ENCODE measurements at regions not wholly inside any gene's neighbourhood (a gene's known extent, or its start where the extent isn't known, plus 50 kb on each side); places are given as distances from the start of the nearest gene placed in this dataset.

GRCh38 chr14:99011385-99011784 is 260.6 kb downstream of the BCL11B start:
- in situ Hi-C loops (cut with MboI; ENCODE audit: low sequenced_read_pairs): no loop called here
- CTCF ChIA-PET: no interaction called here
- Histone ChIP-seq H3K9ac (ENCODE audit: low read depth, low read length) (no peak overlapping the region), H2AK9ac (replicated peaks; ENCODE audit: low read depth, low read length, poor library complexity) (no peak overlapping the region), H4K91ac (ENCODE audit: insufficient read depth, low read depth, low read length) (no peak overlapping the region), H2BK120ac (ENCODE audit: low read depth, low read length) (no peak overlapping the region), H4K20me1 (ENCODE audit: insufficient read depth, low read length) (no peaks in the 10 kb centered on the region), H3K9me1 (ENCODE audit: insufficient read depth, low read length) (no peaks in the 10 kb centered on the region), H2AK5ac (ENCODE audit: low read depth, low read length) (no peak overlapping the region), H3K18ac (ENCODE audit: low read depth, low read length) (no peak overlapping the region), H3K4ac (ENCODE audit: low read depth, low read length) (no peak overlapping the region), H3K56ac (ENCODE audit: extremely low read depth, insufficient read depth, low read length) (no peak overlapping the region), H3K27me3 (ENCODE audit: control insufficient read depth, insufficient read depth, low read length) (no peaks in the 10 kb centered on the region), H2BK15ac (ENCODE audit: low read depth, low read length) (no peak overlapping the region), H3K36me3 (ENCODE audit: control insufficient read depth, insufficient read depth, low read length) (no peaks in the 10 kb centered on the region), H2BK5ac (ENCODE audit: low read depth, low read length, poor library complexity, severe bottlenecking) (no peak overlapping the region), H2BK20ac (ENCODE audit: low read depth, low read length) (no peak overlapping the region), H3K14ac (replicated peaks; ENCODE audit: low read depth, low read length) (no peak overlapping the region), H4K5ac (ENCODE audit: low read depth, low read length) (no peak overlapping the region), H3K4me3 (ENCODE audit: insufficient read depth, low read depth, low read length) (no peak overlapping the region), H3K4me2 (ENCODE audit: low read depth, low read length) (no peak overlapping the region), H2AFZ (replicated peaks; ENCODE audit: low read length, poor library complexity) (no peak overlapping the region), H3K23ac (ENCODE audit: low read depth, low read length) (no peak overlapping the region), H3K9me3 (ENCODE audit: control insufficient read depth, insufficient read depth, low read length) (peaks cover 55% of the 10 kb centered on the region), H3K79me1 (ENCODE audit: low read depth in 1 of 2, low read length in 2 of 2) (no peaks in the 10 kb centered on the region), H4K8ac (ENCODE audit: low read depth in 2 of 2, low read length in 2 of 2) (no peak overlapping the region), H3K4me1 (ENCODE audit: control insufficient read depth, insufficient read depth, low read length) (no peaks in the 10 kb centered on the region), H3K27ac (ENCODE audit: insufficient read depth, low read length) (no peak overlapping the region)
- no peak for ATAC-seq (ENCODE audit: low read depth)
- POLR2A ChIA-PET (ENCODE audit: unreplicated experiment): no interaction called here
- no peak for TF ChIP-seq FOS (IDR thresholded peaks at IDR 0.05; ENCODE audit: low read depth, low read length)
- no peak for TF ChIP-seq MAZ (IDR thresholded peaks at IDR 0.05; ENCODE audit: borderline replicate concordance, low read depth, low read length)
- no peak for TF ChIP-seq RFX5 (IDR thresholded peaks at IDR 0.05; ENCODE audit: low read depth, low read length)
- TF ChIP-seq RAD21 (IDR thresholded peaks at IDR 0.05; ENCODE audit: low read length): no peak
- no peak for TF ChIP-seq MXI1 (IDR thresholded peaks at IDR 0.05; ENCODE audit: borderline replicate concordance, low read depth, low read length)
- TF ChIP-seq BHLHE40 (IDR thresholded peaks at IDR 0.05; ENCODE audit: low read depth, low read length): no peak
- no peak for TF ChIP-seq NFE2L2 (IDR thresholded peaks at IDR 0.05; ENCODE audit: low read depth, low read length)
- TF ChIP-seq SMC3 (IDR thresholded peaks at IDR 0.05; ENCODE audit: low read depth, low read length): no peak
- no peak for TF ChIP-seq ELK1 (IDR thresholded peaks at IDR 0.05; ENCODE audit: borderline replicate concordance, low read depth, low read length)
- no peak for TF ChIP-seq POLR2A (IDR thresholded peaks at IDR 0.05; ENCODE audit: low read depth, low read length)
- no peak for TF ChIP-seq CEBPB (IDR thresholded peaks at IDR 0.05; ENCODE audit: low read depth, low read length)
- no peak for TF ChIP-seq MAFK (IDR thresholded peaks at IDR 0.05; ENCODE audit: low read depth, low read length)
- no peak for TF ChIP-seq CTCF (conservative IDR thresholded peaks at IDR 0.05; ENCODE audit: low read depth, low read length)
- no peak for TF ChIP-seq CHD1 (IDR thresholded peaks at IDR 0.05; ENCODE audit: low read depth, low read length)
- TF ChIP-seq RCOR1 (IDR thresholded peaks at IDR 0.05; ENCODE audit: insufficient replicate concordance, low read length): no peak
- TF ChIP-seq USF2 (IDR thresholded peaks at IDR 0.05; ENCODE audit: low read depth, low read length): no peak
- no TSS peak for BruUV-seq (replicated peaks)
- no peak for DNase-seq
- dilution Hi-C loops (cut with HindIII; ENCODE audit: low sequenced_read_pairs, unreplicated experiment): no loop called here
- 88% methylated on average over 6 of the region's 6 CpGs; no CpG with 5 or more reads in 1 of the 2 experiments for WGBS, 2 experiments (ENCODE audit: extremely low coverage in 2 of 2, insufficient read length in 1 of 2)
- intact Hi-C loops (cut with micrococcal nuclease): no loop called here

Measured in IMR-90 (cell line).